CD4-positive, alpha-beta T cell treated with Interferon alpha-2 for 1 hour (primary cell): ENCODE measurements at regions not wholly inside any gene's neighbourhood (a gene's known extent, or its start where the extent isn't known, plus 50 kb on each side); places are given as distances from the start of the nearest gene placed in this dataset.

ENCODE experiments used
- DNase-seq, 2 donors: peaks; one replicate each; pipeline ENCODE4 v3.0.0-alpha.2; 2020 to 2022

- DNase-seq, result no peak
These were observed 1919.8 kb downstream of the SUCLG1 start for GRCh38 chr2:82539280-82539621.

GRCh38 chr2:82538590-82539279, 1920.3 kb downstream of the SUCLG1 start:
- DNase-seq, result no peak

GRCh38 chr2:82528288-82528687, 1930.8 kb downstream of the SUCLG1 start:
- no peak for DNase-seq

- no peak for DNase-seq
These were observed 1932.0 kb downstream of the SUCLG1 start for GRCh38 chr2:82527124-82527523.

GRCh38 chr2:82526277-82526676, 1932.8 kb downstream of the SUCLG1 start:
- no peak for DNase-seq

GRCh38 chr2:82525744-82526143, 1933.3 kb downstream of the SUCLG1 start:
- no peak for DNase-seq

GRCh38 chr2:82524826-82525225, 1934.3 kb downstream of the SUCLG1 start:
- no peak for DNase-seq

- DNase-seq, result no peak
These were observed 1947.2 kb downstream of the SUCLG1 start for GRCh38 chr2:82511894-82512293.

GRCh38 chr2:82508702-82509101, 1950.4 kb downstream of the SUCLG1 start:
- no peak for DNase-seq

- no peak for DNase-seq
These were observed 1951.4 kb downstream of the SUCLG1 start for GRCh38 chr2:82507657-82508056.

GRCh38 chr2:82501217-82501616, 1957.9 kb downstream of the SUCLG1 start:
- DNase-seq, result no peak

- no peak for DNase-seq
These were observed 1960.2 kb downstream of the SUCLG1 start for GRCh38 chr2:82498777-82499443.

GRCh38 chr2:82494739-82495138, 1964.3 kb downstream of the SUCLG1 start:
- no peak for DNase-seq

GRCh38 chr2:82491591-82491990, 1967.5 kb downstream of the SUCLG1 start:
- DNase-seq, result no peak

GRCh38 chr2:82487354-82487753, 1971.7 kb downstream of the SUCLG1 start:
- no peak for DNase-seq

- DNase-seq, result no peak
These were observed 1973.4 kb downstream of the SUCLG1 start for GRCh38 chr2:82485701-82486100.

- no peak for DNase-seq
These were observed 1977.9 kb downstream of the SUCLG1 start for GRCh38 chr2:82481207-82481606.

GRCh38 chr2:82478641-82479040, 1980.4 kb downstream of the SUCLG1 start:
- DNase-seq, result no peak

- DNase-seq, result no peak
These were observed 1983.0 kb downstream of the SUCLG1 start for GRCh38 chr2:82476094-82476493.

GRCh38 chr2:82428251-82428650, 2030.8 kb downstream of the SUCLG1 start:
- no peak for DNase-seq

GRCh38 chr2:82412021-82412420, 2047.1 kb downstream of the SUCLG1 start:
- DNase-seq, result no peak

GRCh38 chr2:82411071-82411470, 2048.0 kb downstream of the SUCLG1 start:
- DNase-seq, result no peak

GRCh38 chr2:82395531-82395930, 2063.5 kb downstream of the SUCLG1 start:
- no peak for DNase-seq

GRCh38 chr2:82391386-82391785, 2067.7 kb downstream of the SUCLG1 start:
- DNase-seq, result no peak

GRCh38 chr2:82355622-82356021, 2051.1 kb upstream of the LRRTM1 start:
- no peak for DNase-seq
